Activated B cell treated with CpG ODN at 0.5 μM for 24 hours (primary cell): ENCODE measurements at regions not wholly inside any gene's neighbourhood (a gene's known extent, or its start where the extent isn't known, plus 50 kb on each side); places are given as distances from the start of the nearest gene placed in this dataset.

Source experiments
- ATAC-seq: fragments of 200-7000 bp; cut with Tn5 transposase; one replicate; pipeline ENCODE4 v1.10.0; 2021; ENCODE audit warnings: low read depth, mild to moderate bottlenecking, moderate library complexity
- CTCF ChIA-PET: fragments of 350-600 bp; sonication (Branson Sonifier 250); formaldehyde crosslinking; loops from one replicate; lab custom pipeline; 2021; ENCODE audit warnings: antibody characterized with exemption; lab: Charles Lee
- POLR2A ChIA-PET: fragments of 350-600 bp; sonication (Branson Sonifier 250); formaldehyde crosslinking; loops from one replicate; lab custom pipeline; 2021; ENCODE audit warnings: antibody characterized with exemption; lab: Charles Lee
- DNase-seq: peaks from one replicate; pipeline ENCODE4 v3.0.0; 2022
- H3K27ac Mint-ChIP-seq: one replicate; pipeline ENCODE4 v1.8.0; 2020; ENCODE audit warnings: mixed read lengths
- H3K27me3 Mint-ChIP-seq: one replicate; pipeline ENCODE4 v1.8.0; 2021; ENCODE audit warnings: mixed read lengths
- H3K36me3 Mint-ChIP-seq: one replicate; pipeline ENCODE4 v1.8.0; 2021; ENCODE audit warnings: low read depth, mixed read lengths
- H3K4me1 Mint-ChIP-seq: one replicate; pipeline ENCODE4 v1.8.0; 2021; ENCODE audit warnings: mixed read lengths
- H3K4me3 Mint-ChIP-seq: one replicate; pipeline ENCODE4 v1.8.0; 2020; ENCODE audit warnings: mild to moderate bottlenecking, mixed read lengths
- H3K9me3 Mint-ChIP-seq: one replicate; pipeline ENCODE4 v1.8.0; 2020; ENCODE audit warnings: mixed read lengths
- CTCF ChIP-seq: fragments of 200-600 bp; IDR thresholded peaks from one replicate; pipeline ENCODE4 v1.8.0; 2022; ENCODE audit warnings: antibody characterized with exemption, mild to moderate bottlenecking
- intact Hi-C: fragments of 100-400 bp; cut with micrococcal nuclease; formaldehyde crosslinking; loops from one replicate; pipeline ENCODE4 v1.15.1; 2024

GRCh38 chr15:88382482-88382983 lies 84.7 kb downstream of the MRPL46 start:
- no peaks in the 10 kb centered on the region for H3K9me3 Mint-ChIP-seq
- DNase-seq (no peak), ATAC-seq (no peak)
- no peak overlapping the region for H3K4me3 Mint-ChIP-seq
- intact Hi-C loops: no loop called here
- ChIA-PET POLR2A (no interaction called here), CTCF (no interaction called here)
- no peaks in the 10 kb centered on the region for H3K36me3 Mint-ChIP-seq
- H3K27ac Mint-ChIP-seq: no peak overlapping the region
- no peak for TF ChIP-seq CTCF
- no peaks in the 10 kb centered on the region for H3K27me3 Mint-ChIP-seq
- no peaks in the 10 kb centered on the region for H3K4me1 Mint-ChIP-seq

GRCh38 chr15:88378188-88378637 lies 89.0 kb downstream of the MRPL46 start:
- Mint-ChIP-seq H3K4me3 (no peak overlapping the region), H3K4me1 (no peaks in the 10 kb centered on the region), H3K36me3 (no peaks in the 10 kb centered on the region), H3K27ac (no peak overlapping the region), H3K27me3 (peaks cover 16% of the 10 kb centered on the region), H3K9me3 (no peaks in the 10 kb centered on the region)
- CTCF ChIA-PET: no interaction called here
- ATAC-seq (no peak), DNase-seq (no peak)
- intact Hi-C loops: no loop called here
- no peak for TF ChIP-seq CTCF
- POLR2A ChIA-PET: no interaction called here

- intact Hi-C loops: no loop called here
- DNase-seq (no peak), ATAC-seq (no peak)
- H3K9me3 Mint-ChIP-seq: no peaks in the 10 kb centered on the region
- peaks cover 18% of the 10 kb centered on the region for H3K27me3 Mint-ChIP-seq
- TF ChIP-seq CTCF: no peak
- no peak overlapping the region for H3K4me3 Mint-ChIP-seq
- CTCF ChIA-PET: no interaction called here
- no peaks in the 10 kb centered on the region for H3K36me3 Mint-ChIP-seq
- no peaks in the 10 kb centered on the region for H3K4me1 Mint-ChIP-seq
- POLR2A ChIA-PET: no interaction called here
- no peak overlapping the region for H3K27ac Mint-ChIP-seq
Observed at GRCh38 chr15:88377509-88377908, 89.7 kb downstream of the MRPL46 start.

- Mint-ChIP-seq H3K9me3 (no peaks in the 10 kb centered on the region), H3K4me3 (no peak overlapping the region), H3K36me3 (no peaks in the 10 kb centered on the region), H3K27ac (no peak overlapping the region), H3K4me1 (no peaks in the 10 kb centered on the region), H3K27me3 (peaks cover 18% of the 10 kb centered on the region)
- intact Hi-C loops: no loop called here
- DNase-seq (no peak), ATAC-seq (no peak)
- POLR2A ChIA-PET: no interaction called here
- CTCF ChIA-PET: no interaction called here
- no peak for TF ChIP-seq CTCF
Observed at GRCh38 chr15:88376574-88377174, 90.5 kb downstream of the MRPL46 start.

- Mint-ChIP-seq H3K4me1 (no peaks in the 10 kb centered on the region), H3K27ac (no peak overlapping the region), H3K4me3 (no peak overlapping the region), H3K36me3 (no peaks in the 10 kb centered on the region), H3K27me3 (peaks cover 18% of the 10 kb centered on the region), H3K9me3 (no peaks in the 10 kb centered on the region)
- ChIA-PET POLR2A (no interaction called here), CTCF (no interaction called here)
- ATAC-seq: no peak
- no peak for DNase-seq
- intact Hi-C loops: no loop called here
- TF ChIP-seq CTCF: no peak
Observed at GRCh38 chr15:88375234-88375927, 91.8 kb downstream of the MRPL46 start.
